H1 (cell line): ENCODE measurements at regions not wholly inside any gene's neighbourhood (a gene's known extent, or its start where the extent isn't known, plus 50 kb on each side); places are given as distances from the start of the nearest gene placed in this dataset.

Source experiments
- CTCF ChIA-PET: fragments of 300-600 bp; sonication (Branson Sonifier 250); formaldehyde crosslinking; loops from one replicate; lab custom pipeline; 2021; ENCODE audit not compliant: partially characterized antibody; lab: Charles Lee
- POLR2A ChIA-PET: fragments of 300-600 bp; sonication (Branson Sonifier 250); formaldehyde crosslinking; loops from one replicate; lab custom pipeline; 2021; ENCODE audit warnings: inconsistent platforms; ENCODE audit not compliant: partially characterized antibody; lab: Charles Lee
- DNase-seq, 2 experiments: peaks; one replicate each; pipeline versions ENCODE4 v3.0.0 to v3.0.0-alpha.2; 2010 to 2022; ENCODE audit warnings: low spot score in 2 of 2, low read depth in 1 of 2, mixed read lengths in 1 of 2
- FAIRE-seq: peaks from 2 replicates; lab custom pipeline; 2011; peaks lifted over from hg19 to GRCh38; lab: Jason Lieb, UNC
- H2AFZ ChIP-seq: 2 replicates; pipeline ENCODE4 v1.8.1; 2012; ENCODE audit warnings: low read length, inconsistent platforms
- H2AK5ac ChIP-seq: 2 replicates; pipeline ENCODE4 v1.6.1; 2013; ENCODE audit warnings: low read depth, low read length
- H2BK120ac ChIP-seq: replicated peaks from 2 replicates; pipeline ENCODE3; 2013; ENCODE audit warnings: low read depth, low read length, inconsistent platforms
- H2BK12ac ChIP-seq: 2 replicates; pipeline ENCODE4 v1.6.1; 2013; ENCODE audit warnings: low read depth, low read length
- H2BK15ac ChIP-seq: 2 replicates; pipeline ENCODE4 v1.6.1; 2013; ENCODE audit warnings: low read length
- H2BK20ac ChIP-seq: 2 replicates; pipeline ENCODE4 v1.6.1; 2013; ENCODE audit warnings: low read length
- H2BK5ac ChIP-seq: 2 replicates; pipeline ENCODE4 v1.6.1; 2013; ENCODE audit warnings: low read depth, low read length
- H3K14ac ChIP-seq: 2 replicates; pipeline ENCODE4 v1.6.1; 2013; ENCODE audit warnings: inconsistent platforms; ENCODE audit not compliant: insufficient read length
- H3K18ac ChIP-seq: 2 replicates; pipeline ENCODE4 v1.6.1; 2013; ENCODE audit warnings: low read length; ENCODE audit errors: extremely low read depth
- H3K23ac ChIP-seq: 2 replicates; pipeline ENCODE4 v1.6.1; 2013; ENCODE audit warnings: inconsistent platforms; ENCODE audit not compliant: insufficient read length
- H3K23me2 ChIP-seq: 2 replicates; pipeline ENCODE4 v1.6.1; 2013; ENCODE audit warnings: low read depth, low read length
- H3K27ac ChIP-seq: 2 replicates; pipeline ENCODE4 v1.6.1; 2011; ENCODE audit warnings: low read depth, low read length, inconsistent platforms
- H3K27me3 ChIP-seq, 4 experiments: replicated peaks in 1 of 4; 1 replicate in 1 of 4; 2 replicates in 3 of 4; pipeline versions ENCODE4 v1.6.1 to v1.8.1; 2011 to 2013; ENCODE audit warnings: low read length in 3 of 4, mild to moderate bottlenecking in 3 of 4, inconsistent platforms in 2 of 4, mixed read lengths in 2 of 4, moderate library complexity in 1 of 4; ENCODE audit not compliant: control insufficient read depth in 3 of 4, insufficient read depth in 3 of 4; ENCODE audit errors: extremely low read depth in 1 of 4
- H3K36me3 ChIP-seq, 4 experiments: 2 replicates each; pipeline versions ENCODE4 v1.6.1 to v1.8.1; 2011 to 2013; ENCODE audit warnings: mild to moderate bottlenecking in 4 of 4, low read length in 3 of 4, moderate library complexity in 2 of 4, control low read depth in 1 of 4, inconsistent platforms in 1 of 4; ENCODE audit not compliant: insufficient read depth in 4 of 4, control insufficient read depth in 2 of 4
- H3K4ac ChIP-seq: replicated peaks from 2 replicates; pipeline ENCODE3; 2013; ENCODE audit warnings: low read length, low read depth, mixed read lengths, inconsistent platforms; ENCODE audit not compliant: insufficient read length
- H3K4me1 ChIP-seq, 4 experiments: replicated peaks in 1 of 4; 1 replicate in 1 of 4; 2 replicates in 3 of 4; pipeline versions ENCODE4 v1.6.1 to v1.8.1; 2011 to 2013; ENCODE audit warnings: low read length in 3 of 4, inconsistent platforms in 2 of 4, mixed read lengths in 1 of 4; ENCODE audit not compliant: insufficient read depth in 4 of 4, control insufficient read depth in 3 of 4
- H3K4me2 ChIP-seq, 2 experiments: 2 replicates each; pipeline versions ENCODE4 v1.6.1 to v1.8.1; 2011 to 2013; ENCODE audit warnings: low read depth in 2 of 2, low read length in 2 of 2, control low read depth in 1 of 2, inconsistent platforms in 1 of 2, mild to moderate bottlenecking in 1 of 2; ENCODE audit not compliant: insufficient read depth in 1 of 2
- H3K4me3 ChIP-seq, 4 experiments: fragments of 200-600, 300-600 bp in 1 of 4; sonication (generic), shearing (Covaris generic), sonication (Bioruptor Twin) in 1 of 4; 2 replicates each; pipeline versions ENCODE4 v1.5.1 to v1.8.1; 2011 to 2016; ENCODE audit warnings: low read length in 4 of 4, low read depth in 3 of 4, control low read depth in 2 of 4, inconsistent platforms in 2 of 4, mild to moderate bottlenecking in 2 of 4, mixed read lengths in 1 of 4, moderate library complexity in 1 of 4; ENCODE audit not compliant: insufficient read depth in 2 of 4; ENCODE audit errors: extremely low read depth in 1 of 4
- H3K56ac ChIP-seq: replicated peaks from 2 replicates; pipeline ENCODE3; 2013; ENCODE audit warnings: low read depth, mild to moderate bottlenecking, mixed read lengths, low read length, inconsistent platforms; ENCODE audit not compliant: insufficient read length
- H3K79me1 ChIP-seq: 2 replicates; pipeline ENCODE4 v1.6.1; 2013; ENCODE audit warnings: low read depth, low read length, control low read depth
- H3K79me2 ChIP-seq, 2 experiments: 2 replicates each; pipeline versions ENCODE4 v1.6.1 to v1.8.1; 2012 to 2013; ENCODE audit warnings: low read length in 2 of 2, mild to moderate bottlenecking in 2 of 2, inconsistent platforms in 1 of 2; ENCODE audit not compliant: insufficient read depth in 2 of 2, control insufficient read depth in 1 of 2
- H3K9ac ChIP-seq, 4 experiments: replicated peaks in 1 of 4; 1 replicate in 1 of 4; 2 replicates in 3 of 4; pipeline versions ENCODE4 v1.6.1 to v1.8.1; 2011 to 2013; ENCODE audit warnings: low read depth in 3 of 4, low read length in 3 of 4, control low read depth in 2 of 4, mild to moderate bottlenecking in 2 of 4, moderate library complexity in 2 of 4, inconsistent platforms in 1 of 4; ENCODE audit errors: extremely low read depth in 1 of 4
- H3K9me3 ChIP-seq, 2 experiments: 2 replicates each; pipeline versions ENCODE4 v1.6.1 to v1.8.1; 2012 to 2013; ENCODE audit warnings: mild to moderate bottlenecking in 2 of 2, moderate library complexity in 2 of 2, control low read depth in 1 of 2, inconsistent platforms in 1 of 2, low read depth in 1 of 2, low read length in 1 of 2, mixed read lengths in 1 of 2; ENCODE audit not compliant: insufficient read depth in 2 of 2
- H4K20me1 ChIP-seq, 2 experiments: replicated peaks in 1 of 2; 2 replicates each; pipeline versions ENCODE3 to v1.8.1; 2011 to 2013; ENCODE audit warnings: inconsistent platforms in 2 of 2, low read length in 2 of 2, mild to moderate bottlenecking in 1 of 2; ENCODE audit not compliant: insufficient read depth in 2 of 2, control insufficient read depth in 1 of 2
- H4K5ac ChIP-seq: 2 replicates; pipeline ENCODE4 v1.6.1; 2013; ENCODE audit warnings: low read length, low read depth, mixed read lengths, inconsistent platforms; ENCODE audit not compliant: insufficient read length
- H4K8ac ChIP-seq: 2 replicates; pipeline ENCODE4 v1.8.0; 2013; ENCODE audit warnings: mild to moderate bottlenecking, moderate library complexity, low read length, inconsistent platforms; ENCODE audit not compliant: insufficient read depth; ENCODE audit errors: extremely low read depth
- H4K91ac ChIP-seq: replicated peaks from 2 replicates; pipeline ENCODE3; 2013; ENCODE audit warnings: low read length, mixed read lengths, inconsistent platforms; ENCODE audit not compliant: insufficient read length
- BRCA1 ChIP-seq: IDR thresholded peaks from 2 replicates; pipeline ENCODE4 v1.6.1; 2012; ENCODE audit warnings: low read depth, low read length, improper control_type of control experiment
- CBX8 ChIP-seq: fragments of 300-800, 300-1000 bp; sonication (generic); IDR thresholded peaks from 2 replicates; pipeline ENCODE4 v1.7.1; 2016; ENCODE audit warnings: low read depth, low read length, borderline replicate concordance
- CREB1 ChIP-seq: IDR thresholded peaks from 2 replicates; pipeline ENCODE4 v1.6.1; 2012; ENCODE audit warnings: inconsistent platforms
- EZH2 ChIP-seq: fragments of 200-600 bp; sonication (generic); IDR thresholded peaks from 2 replicates; pipeline ENCODE4 v1.7.1; 2012; ENCODE audit warnings: low read depth, mild to moderate bottlenecking, moderate library complexity, low read length, inconsistent platforms; ENCODE audit not compliant: severe bottlenecking
- HDAC6 ChIP-seq: IDR thresholded peaks from one replicate; pipeline ENCODE4 v1.7.1; 2012; ENCODE audit warnings: low read depth, mild to moderate bottlenecking, inconsistent platforms, low read length, moderate library complexity
- KDM1A ChIP-seq: fragments of 200-600, 300-600 bp; sonication (generic); IDR thresholded peaks from 2 replicates; pipeline ENCODE4 v1.7.1; 2016; ENCODE audit warnings: mild to moderate bottlenecking, low read length, borderline replicate concordance
- MAFK ChIP-seq: IDR thresholded peaks from 2 replicates; pipeline ENCODE4 v1.6.1; 2012; ENCODE audit warnings: low read depth, mild to moderate bottlenecking, improper control_type of control experiment, low read length
- NANOG ChIP-seq: IDR thresholded peaks from 2 replicates; pipeline ENCODE4 v1.6.1; 2011; ENCODE audit warnings: low read length, low read depth, mild to moderate bottlenecking, inconsistent platforms; ENCODE audit not compliant: insufficient read depth, poor library complexity, severe bottlenecking
- POLR2AphosphoS5 ChIP-seq: IDR thresholded peaks from 2 replicates; pipeline ENCODE4 v1.6.1; 2011; ENCODE audit warnings: low read depth, low read length
- RNF2 ChIP-seq: fragments of 200-900, 300-1000 bp; sonication (generic); IDR thresholded peaks from 2 replicates; pipeline ENCODE4 v1.7.1; 2016; ENCODE audit warnings: borderline replicate concordance, low read depth, mild to moderate bottlenecking, antibody characterized with exemption, low read length; ENCODE audit not compliant: poor library complexity, severe bottlenecking; ENCODE audit errors: missing control alignments
- SP1 ChIP-seq: IDR thresholded peaks from 2 replicates; pipeline ENCODE4 v1.6.1; 2011; ENCODE audit warnings: low read depth, low read length
- WGBS, 2 experiments: shearing (Covaris generic) in 1 of 2; methylation state at CpG; one replicate each; pipeline versions ENCODE4 v1.1.6 to v1.1.7; 2013 to 2015; ENCODE audit warnings: low lambda C conversion rate in 2 of 2, mixed read lengths in 2 of 2, inconsistent platforms in 1 of 2, low coverage in 1 of 2, missing lambda C conversion rate in 1 of 2; ENCODE audit not compliant: insufficient replicate concordance in 2 of 2, insufficient coverage in 1 of 2, insufficient read length in 1 of 2; ENCODE audit errors: extremely low coverage in 1 of 2, missing lambda C conversion rate in 1 of 2; 5-methylcytosine and 5-hydroxymethylcytosine counted together

GRCh38 chr10:131490991-131491594 lies 179.6 kb upstream of the TCERG1L start:
- Histone ChIP-seq H2BK15ac (no peak overlapping the region), H4K8ac (no peak overlapping the region), H4K91ac (no peak overlapping the region), H3K4me1 (no peaks in the 10 kb centered on the region), H3K36me3 (no peaks in the 10 kb centered on the region), H3K18ac (no peak overlapping the region), H4K5ac (no peak overlapping the region), H2BK120ac (no peak overlapping the region), H3K56ac (no peak overlapping the region), H2BK12ac (no peak overlapping the region), H3K27ac (no peak overlapping the region), H3K4ac (no peak overlapping the region)
- 79% methylated on average over 9 of the region's 9 CpGs; no CpG with 5 or more reads in 1 of the 2 experiments for WGBS, 2 experiments
- CTCF ChIA-PET: no interaction called here
- no peak for TF ChIP-seq SP1
- TF ChIP-seq MAFK: no peak
- TF ChIP-seq EZH2: no peak
- TF ChIP-seq CBX8: no peak
- TF ChIP-seq CREB1: no peak
- no peak for TF ChIP-seq RNF2
- no peak for TF ChIP-seq HDAC6
- TF ChIP-seq NANOG: no peak
- TF ChIP-seq BRCA1: no peak
- TF ChIP-seq KDM1A: no peak
- no peak for TF ChIP-seq POLR2AphosphoS5
- TF ChIP-seq, all 59 proteins: peak for 0
- no peak overlapping the region for H2BK5ac ChIP-seq
- H2AFZ ChIP-seq: no peak overlapping the region
- no peak overlapping the region for H2BK20ac ChIP-seq
- FAIRE-seq (no peak), DNase-seq (no peak)
- H3K4me2 ChIP-seq: no peak overlapping the region
- H3K9ac ChIP-seq: no peak overlapping the region
- no peak overlapping the region for H2AK5ac ChIP-seq
- H4K20me1 ChIP-seq: no peaks in the 10 kb centered on the region
- H3K9me3 ChIP-seq: peaks cover 0 to 8% of the 10 kb centered on the region in 2 experiments; a peak in 2 of 4 replicates
- H3K27me3 ChIP-seq: no peaks in the 10 kb centered on the region
- H3K23me2 ChIP-seq: peaks cover 2% of the 10 kb centered on the region; the same call in 1 of the 2 replicates
- H3K79me1 ChIP-seq: no peaks in the 10 kb centered on the region
- H3K23ac ChIP-seq: no peak overlapping the region
- no peak overlapping the region for H3K4me3 ChIP-seq
- H3K14ac ChIP-seq: no peak overlapping the region
- no peaks in the 10 kb centered on the region for H3K79me2 ChIP-seq
- POLR2A ChIA-PET: no interaction called here
